ENCODE measurements at regions not wholly inside any gene's neighbourhood (a gene's known extent, or its start where the extent isn't known, plus 50 kb on each side); places are given as distances from the start of the nearest gene placed in this dataset.

DNA sequence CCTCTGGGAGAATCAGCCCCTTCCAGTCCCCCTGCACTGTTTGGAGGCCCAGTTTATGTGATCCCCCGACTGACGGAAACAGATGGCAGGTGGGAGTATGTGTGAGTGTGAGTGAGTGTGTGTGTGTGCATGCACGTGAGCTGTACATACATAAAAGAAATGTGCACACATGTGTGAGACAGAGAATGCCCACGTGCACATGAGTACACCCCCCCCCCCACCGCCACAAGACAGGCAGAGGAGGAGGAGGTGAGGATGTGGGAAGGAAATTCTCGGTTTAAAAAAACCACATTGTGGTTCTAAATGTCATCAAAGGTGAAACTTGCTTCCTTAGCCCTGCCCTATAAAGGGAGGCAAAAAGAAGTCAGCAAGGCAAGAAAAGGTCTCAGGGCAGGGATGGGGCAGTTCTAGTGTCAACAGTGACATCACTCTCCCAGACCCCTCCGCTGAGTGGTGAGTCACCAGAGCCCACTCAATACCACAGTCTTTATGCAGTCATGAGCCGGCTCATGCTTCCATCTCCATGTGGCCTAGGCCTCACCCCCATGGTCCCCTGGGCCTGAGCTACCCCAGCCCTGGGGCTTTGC lies 79.2 kb upstream of the HSPA9 start (continued):
- TF ChIP-seq SMARCA5 (IDR thresholded peaks at IDR 0.05) (no peak), NFYB (IDR thresholded peaks at IDR 0.05; ENCODE audit: insufficient read depth, low read depth, low read length) (no peak), ZNF622 (IDR thresholded peaks at IDR 0.05) (no peak), BACH1 (IDR thresholded peaks at IDR 0.05; ENCODE audit: borderline replicate concordance) (no peak), ZBED1 (IDR thresholded peaks at IDR 0.05; ENCODE audit: borderline replicate concordance) (no peak), HCFC1 (IDR thresholded peaks at IDR 0.05; ENCODE audit: low read length) (no peak), GATAD2B (conservative IDR thresholded peaks at IDR 0.05; ENCODE audit: low read depth) (no peak), RAD21 (IDR thresholded peaks at IDR 0.05; ENCODE audit: insufficient read depth, low read depth, low read length) (no peak), TARDBP (IDR thresholded peaks at IDR 0.05; ENCODE audit: borderline replicate concordance) (no peak), SMC3 (IDR thresholded peaks at IDR 0.05; ENCODE audit: borderline replicate concordance, low read length) (no peak), BCL11A (IDR thresholded peaks at IDR 0.05; ENCODE audit: low read depth, low read length) (0 out of 2 replicates have a peak, but pooled peaks have one; percentile 20), NFXL1 (IDR thresholded peaks at IDR 0.05; ENCODE audit: borderline replicate concordance) (no peak), RELA (IDR thresholded peaks at IDR 0.05; ENCODE audit: borderline replicate concordance, partially characterized antibody) (no peak), RUNX3 (IDR thresholded peaks at IDR 0.05; ENCODE audit: low read length) (peak; percentile 100), SRF (IDR thresholded peaks at IDR 0.05; ENCODE audit: low read depth in 2 of 2, low read length in 2 of 2) (no peak), PAX8 (IDR thresholded peaks at IDR 0.05) (no peak), KDM1A (IDR thresholded peaks at IDR 0.05; ENCODE audit: borderline replicate concordance) (no peak), JUNB (IDR thresholded peaks at IDR 0.05) (no peak), RFX5 (IDR thresholded peaks at IDR 0.05; ENCODE audit: low read depth, low read length) (no peak)
- TF ChIP-seq, protein P1, sequence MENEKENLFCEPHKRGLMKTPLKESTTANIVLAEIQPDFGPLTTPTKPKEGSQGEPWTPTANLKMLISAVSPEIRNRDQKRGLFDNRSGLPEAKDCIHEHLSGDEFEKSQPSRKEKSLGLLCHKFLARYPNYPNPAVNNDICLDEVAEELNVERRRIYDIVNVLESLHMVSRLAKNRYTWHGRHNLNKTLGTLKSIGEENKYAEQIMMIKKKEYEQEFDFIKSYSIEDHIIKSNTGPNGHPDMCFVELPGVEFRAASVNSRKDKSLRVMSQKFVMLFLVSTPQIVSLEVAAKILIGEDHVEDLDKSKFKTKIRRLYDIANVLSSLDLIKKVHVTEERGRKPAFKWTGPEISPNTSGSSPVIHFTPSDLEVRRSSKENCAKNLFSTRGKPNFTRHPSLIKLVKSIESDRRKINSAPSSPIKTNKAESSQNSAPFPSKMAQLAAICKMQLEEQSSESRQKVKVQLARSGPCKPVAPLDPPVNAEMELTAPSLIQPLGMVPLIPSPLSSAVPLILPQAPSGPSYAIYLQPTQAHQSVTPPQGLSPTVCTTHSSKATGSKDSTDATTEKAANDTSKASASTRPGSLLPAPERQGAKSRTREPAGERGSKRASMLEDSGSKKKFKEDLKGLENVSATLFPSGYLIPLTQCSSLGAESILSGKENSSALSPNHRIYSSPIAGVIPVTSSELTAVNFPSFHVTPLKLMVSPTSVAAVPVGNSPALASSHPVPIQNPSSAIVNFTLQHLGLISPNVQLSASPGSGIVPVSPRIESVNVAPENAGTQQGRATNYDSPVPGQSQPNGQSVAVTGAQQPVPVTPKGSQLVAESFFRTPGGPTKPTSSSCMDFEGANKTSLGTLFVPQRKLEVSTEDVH (IDR thresholded peaks at IDR 0.05; ENCODE audit: low read depth, partially characterized antibody) = no peak
- TF ChIP-seq, protein P2, sequence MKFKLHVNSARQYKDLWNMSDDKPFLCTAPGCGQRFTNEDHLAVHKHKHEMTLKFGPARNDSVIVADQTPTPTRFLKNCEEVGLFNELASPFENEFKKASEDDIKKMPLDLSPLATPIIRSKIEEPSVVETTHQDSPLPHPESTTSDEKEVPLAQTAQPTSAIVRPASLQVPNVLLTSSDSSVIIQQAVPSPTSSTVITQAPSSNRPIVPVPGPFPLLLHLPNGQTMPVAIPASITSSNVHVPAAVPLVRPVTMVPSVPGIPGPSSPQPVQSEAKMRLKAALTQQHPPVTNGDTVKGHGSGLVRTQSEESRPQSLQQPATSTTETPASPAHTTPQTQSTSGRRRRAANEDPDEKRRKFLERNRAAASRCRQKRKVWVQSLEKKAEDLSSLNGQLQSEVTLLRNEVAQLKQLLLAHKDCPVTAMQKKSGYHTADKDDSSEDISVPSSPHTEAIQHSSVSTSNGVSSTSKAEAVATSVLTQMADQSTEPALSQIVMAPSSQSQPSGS (IDR thresholded peaks at IDR 0.05; ENCODE audit: low read length) = peak; percentile 70; the same call in 1 of the 2 replicates
- TF ChIP-seq, protein P3, sequence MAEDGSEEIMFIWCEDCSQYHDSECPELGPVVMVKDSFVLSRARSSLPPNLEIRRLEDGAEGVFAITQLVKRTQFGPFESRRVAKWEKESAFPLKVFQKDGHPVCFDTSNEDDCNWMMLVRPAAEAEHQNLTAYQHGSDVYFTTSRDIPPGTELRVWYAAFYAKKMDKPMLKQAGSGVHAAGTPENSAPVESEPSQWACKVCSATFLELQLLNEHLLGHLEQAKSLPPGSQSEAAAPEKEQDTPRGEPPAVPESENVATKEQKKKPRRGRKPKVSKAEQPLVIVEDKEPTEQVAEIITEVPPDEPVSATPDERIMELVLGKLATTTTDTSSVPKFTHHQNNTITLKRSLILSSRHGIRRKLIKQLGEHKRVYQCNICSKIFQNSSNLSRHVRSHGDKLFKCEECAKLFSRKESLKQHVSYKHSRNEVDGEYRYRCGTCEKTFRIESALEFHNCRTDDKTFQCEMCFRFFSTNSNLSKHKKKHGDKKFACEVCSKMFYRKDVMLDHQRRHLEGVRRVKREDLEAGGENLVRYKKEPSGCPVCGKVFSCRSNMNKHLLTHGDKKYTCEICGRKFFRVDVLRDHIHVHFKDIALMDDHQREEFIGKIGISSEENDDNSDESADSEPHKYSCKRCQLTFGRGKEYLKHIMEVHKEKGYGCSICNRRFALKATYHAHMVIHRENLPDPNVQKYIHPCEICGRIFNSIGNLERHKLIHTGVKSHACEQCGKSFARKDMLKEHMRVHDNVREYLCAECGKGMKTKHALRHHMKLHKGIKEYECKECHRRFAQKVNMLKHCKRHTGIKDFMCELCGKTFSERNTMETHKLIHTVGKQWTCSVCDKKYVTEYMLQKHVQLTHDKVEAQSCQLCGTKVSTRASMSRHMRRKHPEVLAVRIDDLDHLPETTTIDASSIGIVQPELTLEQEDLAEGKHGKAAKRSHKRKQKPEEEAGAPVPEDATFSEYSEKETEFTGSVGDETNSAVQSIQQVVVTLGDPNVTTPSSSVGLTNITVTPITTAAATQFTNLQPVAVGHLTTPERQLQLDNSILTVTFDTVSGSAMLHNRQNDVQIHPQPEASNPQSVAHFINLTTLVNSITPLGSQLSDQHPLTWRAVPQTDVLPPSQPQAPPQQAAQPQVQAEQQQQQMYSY (CRISPR knock-in tag; IDR thresholded peaks at IDR 0.05) = no peak
- TF ChIP-seq, protein P4, sequence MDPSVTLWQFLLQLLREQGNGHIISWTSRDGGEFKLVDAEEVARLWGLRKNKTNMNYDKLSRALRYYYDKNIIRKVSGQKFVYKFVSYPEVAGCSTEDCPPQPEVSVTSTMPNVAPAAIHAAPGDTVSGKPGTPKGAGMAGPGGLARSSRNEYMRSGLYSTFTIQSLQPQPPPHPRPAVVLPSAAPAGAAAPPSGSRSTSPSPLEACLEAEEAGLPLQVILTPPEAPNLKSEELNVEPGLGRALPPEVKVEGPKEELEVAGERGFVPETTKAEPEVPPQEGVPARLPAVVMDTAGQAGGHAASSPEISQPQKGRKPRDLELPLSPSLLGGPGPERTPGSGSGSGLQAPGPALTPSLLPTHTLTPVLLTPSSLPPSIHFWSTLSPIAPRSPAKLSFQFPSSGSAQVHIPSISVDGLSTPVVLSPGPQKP (IDR thresholded peaks at IDR 0.05; ENCODE audit: low read depth, low read length) = no peak
- TF ChIP-seq, protein P5, sequence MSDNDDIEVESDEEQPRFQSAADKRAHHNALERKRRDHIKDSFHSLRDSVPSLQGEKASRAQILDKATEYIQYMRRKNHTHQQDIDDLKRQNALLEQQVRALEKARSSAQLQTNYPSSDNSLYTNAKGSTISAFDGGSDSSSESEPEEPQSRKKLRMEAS (IDR thresholded peaks at IDR 0.05; ENCODE audit: low read depth, low read length) = no peak

All from GM12878 (cell line).